Medulla oblongata (tissue), 1 donor: ENCODE measurements at regions not wholly inside any gene's neighbourhood (a gene's known extent, or its start where the extent isn't known, plus 50 kb on each side); places are given as distances from the start of the nearest gene placed in this dataset.
"Not testable (repeated sequence)": the region's sequence is repeated elsewhere in the genome, so short reads cannot be mapped to it uniquely, and the experiment has no call there.

Source experiments
- DNase-seq: peaks from one replicate; pipeline ENCODE4 v3.0.0-alpha.2; 2015; ENCODE audit errors: extremely low spot score

DNA sequence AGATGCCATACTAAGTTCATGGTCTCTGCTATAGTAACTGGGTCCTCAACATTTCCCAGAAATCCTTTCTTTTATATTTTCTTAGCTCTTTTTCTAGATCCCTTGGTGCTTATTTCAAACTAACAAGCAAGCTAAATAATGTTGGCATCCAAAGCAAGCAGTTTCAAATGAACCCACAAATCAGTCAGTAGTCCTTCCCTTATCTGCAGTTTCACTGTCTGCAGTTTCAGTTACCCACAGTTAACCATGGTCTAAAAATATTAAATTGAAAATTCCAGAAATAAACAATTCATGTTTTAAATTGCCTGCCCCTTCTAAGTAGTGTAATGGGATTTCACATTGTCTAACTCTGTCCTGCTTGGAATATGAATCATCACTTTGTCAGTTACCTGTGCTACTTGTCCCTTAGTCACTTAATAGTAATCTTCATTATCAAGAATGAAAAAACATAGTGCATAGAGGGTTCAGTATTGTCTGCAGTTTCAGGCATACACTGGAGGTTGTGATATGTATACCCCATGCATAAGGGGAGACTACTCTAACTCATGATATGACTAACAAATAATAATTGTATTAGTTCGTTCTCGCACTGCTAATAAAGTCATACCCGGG, 633.7 kb downstream of the MECOM start:
- no peak for DNase-seq

DNA sequence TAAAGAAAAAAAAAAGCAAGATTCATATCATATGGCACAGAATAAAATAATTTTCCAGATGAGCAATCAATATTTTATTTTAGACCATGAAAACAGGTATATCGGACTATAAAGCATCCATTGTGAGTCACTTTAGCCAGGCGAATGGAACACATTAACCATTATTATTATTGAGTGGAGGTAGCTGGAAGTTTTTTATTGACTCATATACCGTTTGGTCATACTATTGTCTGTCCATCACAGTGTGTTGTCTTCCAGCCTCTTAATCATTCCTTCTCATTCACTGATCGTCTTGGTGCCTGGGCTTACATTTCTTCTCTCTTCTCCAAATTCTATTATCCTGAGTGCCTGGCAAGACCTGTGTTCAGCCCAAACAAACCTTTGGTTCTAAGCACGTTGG, 634.8 kb downstream of the MECOM start:
- no peak for DNase-seq

DNA sequence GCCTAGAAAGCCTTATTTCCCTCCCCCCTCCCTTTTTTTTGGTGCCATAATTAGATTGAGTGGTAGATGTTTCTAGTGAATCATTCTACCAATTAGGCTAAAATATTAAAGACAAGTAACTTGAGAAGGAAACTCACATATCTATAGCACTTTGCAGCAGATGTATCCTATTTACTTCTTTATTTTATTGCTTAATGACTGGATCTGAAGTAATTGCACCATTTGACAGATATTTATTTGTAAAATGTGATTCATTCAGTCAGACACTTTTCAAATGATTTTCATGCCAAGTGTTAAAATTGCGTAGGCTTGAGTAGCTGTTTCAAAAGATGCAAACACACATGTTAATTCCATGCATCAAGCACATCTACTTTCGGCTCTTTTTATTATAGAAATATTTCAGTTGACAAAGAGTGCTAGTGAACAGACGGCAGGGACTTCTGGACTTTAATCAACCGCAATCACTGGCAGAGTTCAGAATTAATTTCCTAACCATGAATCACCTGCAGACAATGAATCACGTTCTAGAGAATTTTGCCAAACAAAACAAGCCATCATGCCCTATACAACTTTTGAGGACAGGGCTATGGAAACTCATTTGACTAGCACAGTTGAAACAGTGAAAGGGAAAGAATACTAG, 636.8 kb downstream of the MECOM start:
- no peak for DNase-seq

DNA sequence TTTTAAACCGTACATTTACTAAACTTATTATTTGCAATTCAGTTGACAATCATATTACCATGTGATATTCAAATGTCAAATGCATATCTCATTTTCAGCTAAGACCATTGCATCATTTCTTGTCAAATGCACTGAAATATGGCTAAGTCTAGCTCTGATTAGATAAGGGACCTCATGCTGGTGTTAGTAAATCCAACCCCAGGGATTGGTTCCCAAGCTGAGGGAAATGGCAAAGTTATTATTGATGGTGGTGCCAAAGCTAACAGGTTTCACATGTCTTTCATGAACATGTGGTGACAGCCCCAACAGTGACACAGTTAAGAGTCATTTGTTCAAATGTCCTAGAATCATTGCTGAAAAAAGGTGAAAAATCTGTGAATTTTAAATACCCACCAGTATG, 641.1 kb downstream of the MECOM start:
- DNase-seq: no peak

DNA sequence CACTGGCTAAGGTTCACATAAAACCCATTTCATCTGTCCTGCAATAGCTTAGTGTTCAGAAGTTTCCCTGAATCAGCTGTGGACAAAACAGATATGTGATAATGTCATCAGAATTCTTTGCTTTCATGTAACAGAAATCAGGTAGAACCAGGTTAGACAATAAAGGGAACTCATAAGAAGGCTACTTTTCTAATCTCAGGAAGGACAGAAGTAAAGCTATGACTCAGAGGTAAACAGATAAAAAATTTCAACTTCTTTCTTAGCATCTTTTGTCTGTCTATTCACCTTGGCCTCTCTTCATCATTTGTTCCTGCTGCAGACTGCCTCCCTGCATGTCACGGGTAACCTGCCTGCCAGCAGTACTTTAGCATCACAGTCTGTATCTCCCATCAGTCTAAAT, 643.1 kb downstream of the MECOM start:
- no peak for DNase-seq

DNA sequence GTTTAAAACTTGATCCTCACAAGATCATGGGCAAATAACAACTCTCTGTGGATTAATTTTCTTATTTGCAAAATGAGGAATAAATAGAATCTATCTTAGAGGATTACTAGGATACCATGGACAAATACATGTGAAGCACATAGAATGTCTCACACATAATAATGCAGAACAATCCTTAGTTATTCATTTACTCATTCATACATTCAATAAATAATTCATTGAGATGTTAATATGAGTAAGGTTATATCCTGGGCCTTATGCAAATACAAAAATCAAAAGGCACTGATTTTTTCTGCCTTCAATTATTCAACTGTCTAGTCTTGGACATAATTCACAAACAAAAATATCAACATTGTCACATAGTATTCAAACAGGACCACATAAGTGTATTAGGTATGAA, 654.1 kb downstream of the MECOM start:
- DNase-seq: no peak

DNA sequence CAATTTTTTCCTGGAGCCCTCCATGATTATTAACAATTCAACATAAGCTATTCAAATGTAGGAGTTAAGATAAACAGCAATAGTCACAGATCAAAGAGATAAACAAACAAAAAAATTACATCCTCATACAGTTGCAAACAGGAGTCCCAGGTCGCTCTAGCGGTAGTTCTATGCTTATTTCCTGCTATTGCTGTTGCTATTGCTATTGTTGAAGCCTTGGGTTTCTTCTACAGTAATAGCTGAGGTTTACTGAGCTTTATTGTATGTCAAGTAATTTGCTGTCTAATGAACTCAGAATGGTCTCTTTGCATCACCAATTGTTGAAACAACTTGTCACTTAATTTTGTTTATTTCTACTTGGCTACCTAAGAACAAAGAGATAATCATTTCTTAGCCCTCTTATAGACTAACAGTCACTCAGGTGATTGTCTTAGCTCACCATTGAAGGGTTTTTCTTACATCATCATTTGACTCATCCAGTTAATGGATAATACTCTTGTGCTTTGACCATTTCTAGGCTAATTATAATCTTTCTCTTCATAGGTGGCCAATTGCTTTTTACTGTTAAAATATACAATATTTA, 654.6 kb downstream of the MECOM start:
- no peak for DNase-seq

DNA sequence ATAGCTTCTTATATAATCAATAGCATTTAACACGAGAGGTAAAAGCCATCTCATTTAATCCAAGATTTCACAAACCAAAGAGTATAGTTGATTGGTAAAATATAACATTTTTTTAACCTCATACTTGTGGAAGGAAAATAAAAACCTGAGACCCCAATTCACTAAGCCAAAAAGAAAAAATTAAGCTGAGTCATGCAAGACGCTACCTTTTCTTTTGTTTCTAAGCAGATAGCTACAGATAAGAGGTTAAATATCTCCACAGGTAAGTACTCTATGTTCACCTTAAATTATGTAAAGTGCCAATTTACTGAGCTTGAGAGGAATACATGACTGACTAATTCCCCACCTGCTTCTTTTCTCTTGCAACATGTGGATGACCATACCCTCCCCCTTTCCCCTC, 656.4 kb downstream of the MECOM start:
- no peak for DNase-seq

DNA sequence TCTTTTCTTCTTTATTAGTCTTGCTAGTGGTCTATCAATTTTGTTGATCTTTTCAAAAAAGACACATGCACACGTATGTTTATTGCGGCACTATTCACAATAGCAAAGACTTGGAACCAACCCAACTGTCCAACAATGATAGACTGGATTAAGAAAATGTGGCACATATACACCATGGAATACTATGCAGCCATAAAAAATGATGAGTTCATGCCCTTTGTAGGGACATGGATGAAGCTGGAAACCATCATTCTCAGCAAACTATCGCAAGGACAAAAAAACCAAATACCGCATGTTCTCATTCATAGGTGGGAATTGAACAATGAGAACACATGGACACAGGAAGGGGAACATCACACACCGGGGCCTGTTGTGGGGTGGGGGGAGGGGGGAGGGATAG, 657.1 kb downstream of the MECOM start:
- not testable (repeated sequence) for DNase-seq

DNA sequence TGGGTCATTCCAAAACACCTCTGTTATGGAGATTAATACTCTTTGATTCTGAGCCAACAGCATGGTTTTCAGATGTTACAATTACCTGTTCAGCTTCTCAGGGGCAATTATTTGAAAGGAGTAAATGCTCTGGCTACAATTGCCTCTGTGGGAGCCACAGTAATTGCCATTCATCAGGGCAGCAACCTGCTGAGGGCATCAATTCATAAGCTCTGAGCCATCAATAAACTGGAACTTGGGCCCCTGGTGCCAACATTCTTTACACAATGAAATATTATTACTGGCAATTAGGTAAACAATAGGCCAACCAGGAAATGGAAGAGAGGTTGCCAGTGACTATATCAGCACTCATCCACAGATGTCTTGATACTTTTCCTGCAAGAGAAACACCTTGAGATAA, 660.8 kb downstream of the MECOM start:
- no peak for DNase-seq

DNA sequence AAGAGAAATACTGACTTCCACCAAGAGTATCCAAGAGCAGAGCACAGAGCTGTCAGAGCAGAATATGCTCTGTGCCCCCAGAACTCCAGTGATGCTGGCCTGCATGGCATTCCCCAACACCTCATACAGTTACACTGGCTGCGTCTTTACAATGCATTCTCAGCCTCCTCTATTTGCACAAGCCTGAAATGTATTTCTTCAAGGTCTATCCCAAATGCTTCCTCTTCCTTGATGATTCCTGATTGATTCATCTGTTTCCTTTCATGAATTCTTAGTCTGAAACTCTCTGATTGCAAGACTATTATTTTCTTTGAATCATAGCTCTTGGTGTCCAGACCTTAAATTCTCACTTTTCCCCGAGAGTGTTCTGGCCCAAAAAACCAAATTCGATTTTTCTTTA, 664.7 kb downstream of the MECOM start:
- DNase-seq: no peak

DNA sequence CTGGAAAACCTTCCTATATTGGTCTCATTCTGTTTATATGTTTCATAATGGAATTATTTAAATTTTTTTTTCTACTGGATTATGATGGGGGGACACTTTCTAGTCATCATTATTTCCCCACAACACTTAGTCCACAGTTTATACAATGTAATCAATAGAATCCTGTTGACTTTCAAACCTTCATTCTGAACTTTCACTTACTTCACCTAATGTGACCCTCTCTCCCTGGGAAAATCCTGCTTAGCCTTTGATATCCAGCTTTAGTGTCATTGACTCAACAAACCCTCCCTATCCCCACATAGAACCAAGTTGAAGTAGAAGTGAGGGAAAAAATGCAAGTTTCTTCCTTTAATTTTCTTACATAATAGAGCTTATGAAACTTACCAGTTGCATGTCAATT, 666.0 kb downstream of the MECOM start:
- DNase-seq: no peak

DNA sequence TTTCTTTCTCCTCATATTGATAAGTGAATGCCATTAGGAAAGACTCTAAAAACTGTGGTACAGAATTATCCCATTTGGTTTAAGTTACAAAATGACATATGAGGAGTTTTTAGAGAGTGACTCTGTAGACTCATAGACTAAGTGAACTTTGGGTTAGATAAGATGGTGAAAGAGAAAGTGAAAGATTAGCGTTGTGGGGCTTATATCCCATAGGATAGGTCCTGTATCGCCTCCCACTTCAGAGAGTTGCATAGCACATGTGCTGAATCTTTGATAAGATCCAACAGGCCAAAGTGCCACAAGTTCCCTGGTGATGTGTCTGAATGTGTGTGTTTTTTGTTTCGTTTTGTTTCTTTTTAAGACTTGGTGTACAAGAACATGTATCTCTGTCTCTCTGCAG, 666.9 kb downstream of the MECOM start:
- no peak for DNase-seq

DNA sequence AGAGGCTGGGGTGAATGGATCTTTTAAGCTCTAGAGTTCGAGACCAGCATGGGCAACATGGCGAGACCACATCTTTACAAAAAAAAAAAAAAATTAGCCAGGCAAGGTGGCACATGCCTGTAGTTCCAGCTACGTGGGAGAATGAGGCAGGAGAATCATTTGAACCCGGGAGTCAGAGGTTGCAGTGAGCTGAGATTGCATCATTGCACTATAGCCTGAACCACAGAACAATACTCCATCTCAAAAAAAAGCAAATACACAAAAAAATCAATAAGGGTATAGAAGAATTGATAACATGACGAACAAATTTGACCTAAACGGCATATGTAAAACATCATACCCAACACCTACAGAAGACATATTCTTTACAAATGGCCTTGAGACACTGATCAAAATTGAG, 668.4 kb downstream of the MECOM start:
- no peak for DNase-seq

DNA sequence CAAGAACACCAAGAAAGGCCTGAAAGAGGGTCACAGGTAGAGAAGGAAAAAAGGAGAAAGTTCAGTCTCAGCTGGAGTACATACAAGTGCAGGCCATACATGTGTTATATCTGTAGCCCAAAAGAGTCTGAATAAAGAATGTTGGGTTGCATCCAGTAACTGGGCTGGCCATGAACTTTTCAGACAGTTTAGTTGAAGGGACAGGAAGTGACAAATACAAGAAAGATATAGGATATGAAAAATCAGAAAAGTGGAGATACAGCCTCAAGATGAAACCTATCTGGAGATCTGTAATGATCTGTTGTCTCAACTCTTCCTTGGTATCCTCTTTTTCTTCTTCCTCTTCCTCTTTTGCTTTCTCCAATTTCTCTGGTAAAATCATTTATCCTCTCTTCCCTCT, 671.7 kb downstream of the MECOM start:
- no peak for DNase-seq

DNA sequence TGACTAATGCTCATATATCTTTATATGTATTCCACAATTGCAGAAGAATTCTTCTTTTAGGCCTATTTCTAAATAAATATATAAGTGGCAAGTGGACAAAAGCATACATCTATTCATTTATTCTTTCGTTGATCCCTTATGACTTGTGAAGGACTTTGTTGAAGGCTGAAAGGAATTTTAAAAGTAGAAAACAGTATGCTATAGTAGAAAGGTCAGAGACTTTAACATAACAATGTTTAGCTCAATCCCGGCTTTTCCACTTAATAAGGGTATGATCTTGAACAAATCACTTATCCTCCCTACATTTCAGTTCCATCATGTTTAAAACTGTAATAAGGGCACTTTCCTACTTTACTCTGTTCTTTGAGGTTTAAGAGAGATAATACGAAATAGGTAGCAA, 672.9 kb downstream of the MECOM start:
- DNase-seq: no peak

DNA sequence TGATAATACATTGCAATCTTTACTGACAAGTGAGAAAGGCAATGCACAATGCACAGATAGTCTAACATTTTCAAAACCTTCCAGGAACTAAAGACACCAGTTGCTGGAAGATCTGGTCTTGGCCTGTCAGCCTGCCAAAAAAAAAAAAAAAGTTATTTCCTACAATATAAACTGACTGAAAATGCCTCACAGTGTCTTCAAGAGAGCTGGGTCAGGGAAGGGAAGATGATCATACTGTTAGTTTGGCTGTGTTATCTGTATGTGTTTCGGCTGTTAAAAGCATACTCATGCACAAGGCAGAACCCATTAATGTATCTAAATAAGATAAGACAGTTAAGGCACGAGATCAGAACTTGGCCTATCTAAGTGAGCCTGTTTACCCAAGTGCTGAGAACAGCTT, 673.4 kb downstream of the MECOM start:
- no peak for DNase-seq

DNA sequence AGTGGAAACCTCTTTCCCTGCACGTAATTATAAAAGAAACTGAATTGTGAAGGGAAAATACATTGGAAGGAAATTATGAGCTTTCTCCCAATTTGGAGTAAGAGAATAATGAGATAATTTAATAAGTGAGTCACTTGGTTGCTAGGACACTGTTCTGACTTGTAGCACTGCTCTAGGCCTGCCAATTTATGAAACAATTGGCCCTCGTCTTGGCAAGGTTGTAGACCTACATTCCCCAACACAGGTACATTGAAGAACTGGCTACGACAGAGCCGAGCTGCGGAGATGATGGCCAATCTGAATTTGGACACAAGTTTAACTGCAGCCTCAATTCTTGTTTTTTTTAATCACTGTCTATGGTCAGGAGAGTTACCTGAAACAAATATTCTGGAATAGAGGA, 674.1 kb downstream of the MECOM start:
- DNase-seq: no peak

DNA sequence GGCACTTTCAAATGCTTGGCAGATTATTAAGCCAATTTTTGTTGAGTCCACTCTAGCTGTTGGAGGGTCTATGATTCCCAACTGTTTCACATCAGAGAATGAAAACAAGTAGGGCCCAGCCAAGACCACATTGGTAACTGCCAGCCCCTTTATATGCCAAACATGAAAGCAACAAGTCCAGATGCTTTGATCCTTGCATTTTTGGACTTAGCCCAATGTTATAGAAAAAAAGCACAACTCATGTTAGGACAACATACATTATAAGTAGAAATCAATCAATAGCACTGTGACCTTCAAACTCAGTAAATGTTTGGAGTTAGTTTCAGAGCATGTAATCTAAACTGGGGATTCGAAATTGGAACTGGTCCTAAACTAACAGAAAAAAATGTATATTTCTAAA, 674.7 kb downstream of the MECOM start:
- no peak for DNase-seq

DNA sequence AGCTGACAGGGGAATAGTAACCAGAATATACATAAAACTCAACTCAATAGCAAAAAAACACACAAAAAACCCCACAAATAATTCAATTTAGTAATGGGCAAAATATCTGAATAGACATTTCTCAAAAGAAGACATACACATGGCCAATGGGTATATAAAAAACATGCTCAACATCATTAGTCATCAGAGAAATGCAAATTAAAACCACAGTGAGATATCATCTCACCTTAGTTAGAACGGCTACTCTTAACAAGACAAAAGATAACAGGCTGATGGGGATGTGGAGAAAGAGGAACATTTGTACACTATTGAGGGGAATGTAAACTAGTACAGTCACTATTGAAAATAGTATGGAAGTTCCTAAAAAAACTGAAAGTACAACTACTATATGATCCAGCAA, 678.6 kb downstream of the MECOM start:
- DNase-seq: no peak

DNA sequence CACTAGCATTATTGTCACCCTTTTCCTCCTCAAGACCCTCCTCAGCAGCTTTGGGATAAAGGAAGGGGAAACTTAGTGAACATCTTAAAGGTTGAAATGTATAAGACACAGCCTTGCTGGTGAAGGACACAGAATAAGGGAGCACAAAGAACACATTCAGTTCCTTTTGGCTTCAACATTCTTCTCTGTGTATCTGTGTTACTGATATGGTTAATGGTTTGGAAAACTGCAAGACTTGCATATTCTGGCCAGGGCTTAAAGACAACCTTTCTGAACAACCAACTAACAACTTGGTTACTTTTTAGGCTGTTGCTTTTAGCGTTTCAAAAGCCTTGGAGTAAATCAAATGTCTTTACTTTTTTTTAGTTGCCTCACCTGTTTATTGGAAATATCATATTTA, 680.5 kb downstream of the MECOM start:
- no peak for DNase-seq

DNA sequence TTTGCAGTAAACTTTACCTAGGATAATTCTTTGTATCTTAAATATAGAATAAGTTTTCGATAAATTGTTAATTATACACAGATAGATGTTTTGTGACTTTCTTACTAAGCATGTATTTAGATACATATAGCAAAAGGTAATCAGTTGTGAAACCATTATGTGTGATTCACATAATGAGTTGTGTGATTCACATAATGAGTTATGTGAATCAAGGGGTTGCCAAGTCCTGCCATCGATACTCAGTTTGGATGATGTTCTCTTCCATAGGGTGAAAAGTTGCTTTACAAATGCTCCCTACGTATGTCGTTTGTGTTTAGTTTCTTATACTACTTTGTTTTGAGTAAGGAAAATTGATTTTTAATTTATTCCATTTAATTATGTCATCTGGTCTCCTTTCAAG, 682.1 kb downstream of the MECOM start:
- no peak for DNase-seq

DNA sequence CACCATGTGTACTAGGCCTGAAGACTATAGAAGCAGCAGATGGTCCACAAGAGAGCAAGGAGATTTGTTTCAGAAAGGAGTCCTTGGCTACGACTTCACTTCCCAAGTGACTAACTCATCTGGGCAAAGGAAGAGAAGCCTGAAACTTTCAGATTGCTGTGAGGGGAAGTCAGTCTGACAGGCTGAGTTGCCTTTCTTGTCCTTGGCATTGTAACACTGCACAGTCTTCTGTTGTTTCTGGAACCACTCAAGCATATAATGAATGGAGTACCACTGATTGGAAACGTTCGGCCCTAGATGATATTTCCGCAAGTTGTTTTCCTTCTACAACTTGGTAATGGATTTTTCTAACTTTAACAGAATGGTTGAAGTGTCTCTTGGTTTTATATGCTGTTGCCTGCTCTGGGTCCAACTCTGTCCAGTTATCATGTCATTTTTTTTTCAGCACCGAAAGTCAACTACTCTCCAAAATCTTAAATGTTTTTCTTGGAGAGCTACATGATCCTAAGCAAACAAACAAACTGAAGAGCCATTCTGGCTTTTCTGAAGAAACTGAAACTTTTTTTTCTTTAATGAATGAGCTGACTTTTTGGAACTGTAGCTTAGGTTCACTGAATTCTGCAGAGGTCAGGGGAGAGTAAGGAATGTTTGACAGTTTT, 685.7 kb downstream of the MECOM start:
- peak; percentile 10 for DNase-seq
